IPS DF 6.9 (cell line): ENCODE measurements at regions not wholly inside any gene's neighbourhood (a gene's known extent, or its start where the extent isn't known, plus 50 kb on each side); places are given as distances from the start of the nearest gene placed in this dataset.
"Not testable (repeated sequence)": the region's sequence is repeated elsewhere in the genome, so short reads cannot be mapped to it uniquely, and the experiment has no call there.

Source experiments
- DNase-seq: peaks from one replicate; pipeline ENCODE4 v3.0.0-alpha.2; 2013; ENCODE audit warnings: low read depth, low spot score
- H3K27ac ChIP-seq: one replicate; pipeline ENCODE4 v1.5.1; 2013; ENCODE audit warnings: low read length, control low read depth
- H3K27me3 ChIP-seq: 2 replicates; pipeline ENCODE4 v1.6.1; 2013; ENCODE audit warnings: mild to moderate bottlenecking, low read length; ENCODE audit not compliant: control insufficient read depth, insufficient read depth
- H3K36me3 ChIP-seq: 2 replicates; pipeline ENCODE4 v1.6.1; 2013; ENCODE audit warnings: low read length; ENCODE audit not compliant: control insufficient read depth, insufficient read depth
- H3K4me1 ChIP-seq: 2 replicates; pipeline ENCODE4 v1.6.1; 2013; ENCODE audit warnings: low read length; ENCODE audit not compliant: control insufficient read depth, insufficient read depth
- H3K4me3 ChIP-seq: 2 replicates; pipeline ENCODE4 v1.5.1; 2013; ENCODE audit warnings: mild to moderate bottlenecking, low read length
- H3K9me3 ChIP-seq: 2 replicates; pipeline ENCODE4 v1.6.1; 2013; ENCODE audit warnings: low read length, inconsistent platforms; ENCODE audit not compliant: control insufficient read depth, insufficient read depth
- WGBS: extraction: QIAGEN DNeasy Blood & Tissue Kit; methylation state at CpG from one replicate; pipeline ENCODE4 v1.1.7; 2013; ENCODE audit warnings: mixed read lengths, missing lambda C conversion rate; ENCODE audit not compliant: insufficient read length, insufficient coverage; 5-methylcytosine and 5-hydroxymethylcytosine counted together

- no CpG with 5 or more reads among the region's 10 CpGs for WGBS
- Histone ChIP-seq H3K9me3 (no peaks in the 10 kb centered on the region), H3K36me3 (no peaks in the 10 kb centered on the region), H3K4me1 (no peaks in the 10 kb centered on the region), H3K27ac (no peak overlapping the region), H3K27me3 (no peaks in the 10 kb centered on the region), H3K4me3 (no peak overlapping the region)
- no peak for DNase-seq
These were observed 57.8 kb upstream of the RASAL2 start for GRCh38 chr1:178036090-178036489.

- no peak overlapping the region for H3K27ac ChIP-seq
- H3K9me3 ChIP-seq = no peaks in the 10 kb centered on the region
- no peaks in the 10 kb centered on the region for H3K4me1 ChIP-seq
- DNase-seq = peak; percentile 52
- H3K4me3 ChIP-seq = peak overlapping the region; percentile 45; the same call in 1 of the 2 replicates
- H3K27me3 ChIP-seq = no peaks in the 10 kb centered on the region
- H3K36me3 ChIP-seq = no peaks in the 10 kb centered on the region
- no CpG with 5 or more reads among the region's 58 CpGs for WGBS
These were observed 56.2 kb upstream of the RASAL2 start for GRCh38 chr1:178037510-178038253.

- no CpG with 5 or more reads among the region's 11 CpGs for WGBS
- Histone ChIP-seq H3K4me3 (no peak overlapping the region), H3K27ac (no peak overlapping the region)
These were observed 55.5 kb upstream of the RASAL2 start for GRCh38 chr1:178038372-178038771.

GRCh38 chr1:178039891-178040290 lies 54.0 kb upstream of the RASAL2 start:
- WGBS = no CpG with 5 or more reads among the region's 2 CpGs
- Histone ChIP-seq H3K9me3 (no peaks in the 10 kb centered on the region), H3K27ac (no peak overlapping the region)

More at GRCh38 chr1:178038372-178038771, 55.5 kb upstream of the RASAL2 start:
- H3K36me3 ChIP-seq = no peaks in the 10 kb centered on the region
- no peaks in the 10 kb centered on the region for H3K27me3 ChIP-seq
- DNase-seq = no peak
- H3K4me1 ChIP-seq = no peaks in the 10 kb centered on the region
- H3K9me3 ChIP-seq = no peaks in the 10 kb centered on the region

GRCh38 chr1:178043940-178044339 lies 50.0 kb upstream of the RASAL2 start:
- H3K36me3 ChIP-seq, H3K27ac ChIP-seq, H3K4me1 ChIP-seq, H3K4me3 ChIP-seq, H3K27me3 ChIP-seq, H3K9me3 ChIP-seq, DNase-seq: not testable (repeated sequence)
- WGBS = no CpG with 5 or more reads among the region's 4 CpGs

More at GRCh38 chr1:178039891-178040290, 54.0 kb upstream of the RASAL2 start:
- Histone ChIP-seq H3K4me3 (no peak overlapping the region), H3K36me3 (no peaks in the 10 kb centered on the region), H3K4me1 (no peaks in the 10 kb centered on the region), H3K27me3 (no peaks in the 10 kb centered on the region)
- no peak for DNase-seq
